HG02610 (cell line): ENCODE measurements at regions not wholly inside any gene's neighbourhood (a gene's known extent, or its start where the extent isn't known, plus 50 kb on each side); places are given as distances from the start of the nearest gene placed in this dataset.

Source experiments
- ATAC-seq: cut with Tn5 transposase; IDR thresholded peaks from one replicate; pipeline ENCODE4 v1.9.1; 2021; ENCODE audit warnings: mild to moderate bottlenecking, moderate library complexity; ENCODE audit not compliant: unreplicated experiment

DNA sequence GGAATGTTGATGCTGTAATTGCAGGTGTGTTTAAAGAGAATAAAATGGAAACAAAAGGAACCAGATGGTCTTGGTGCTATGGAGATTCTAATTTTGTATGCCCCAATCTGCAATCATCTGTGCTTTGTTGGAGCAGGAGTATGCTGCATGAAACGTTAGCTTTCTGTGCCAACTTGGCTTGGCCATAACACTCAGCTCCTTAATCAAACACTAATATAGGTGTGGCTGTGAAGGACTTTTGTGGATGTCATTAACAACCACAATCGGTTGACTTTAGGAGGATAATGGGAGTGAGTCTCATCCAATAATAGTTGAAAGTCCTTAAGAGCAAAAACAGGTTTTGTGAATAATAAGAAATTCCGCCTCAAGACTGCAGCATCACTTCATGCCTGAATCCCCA is 399.2 kb downstream of the NLGN4X start:
- no peak for ATAC-seq

DNA sequence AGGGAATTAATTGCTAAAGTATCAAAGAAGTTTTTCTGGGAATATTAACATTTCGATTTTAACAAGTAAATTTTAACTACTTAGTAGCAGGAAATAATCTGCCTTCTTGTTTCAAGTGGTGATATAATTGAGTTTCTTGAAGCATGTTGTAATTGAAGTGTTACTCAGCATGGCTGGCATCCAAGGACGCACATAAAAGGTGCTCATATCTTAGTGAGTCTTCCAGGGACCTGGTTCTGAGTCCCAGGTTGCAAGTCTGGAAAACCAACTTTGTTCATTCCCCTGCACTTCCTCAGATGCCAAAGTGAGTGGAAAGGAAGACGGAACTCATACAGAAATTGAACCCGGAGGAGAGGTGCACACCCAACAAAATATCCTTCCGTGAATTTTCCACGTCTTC is 399.6 kb downstream of the NLGN4X start:
- ATAC-seq, result no peak

DNA sequence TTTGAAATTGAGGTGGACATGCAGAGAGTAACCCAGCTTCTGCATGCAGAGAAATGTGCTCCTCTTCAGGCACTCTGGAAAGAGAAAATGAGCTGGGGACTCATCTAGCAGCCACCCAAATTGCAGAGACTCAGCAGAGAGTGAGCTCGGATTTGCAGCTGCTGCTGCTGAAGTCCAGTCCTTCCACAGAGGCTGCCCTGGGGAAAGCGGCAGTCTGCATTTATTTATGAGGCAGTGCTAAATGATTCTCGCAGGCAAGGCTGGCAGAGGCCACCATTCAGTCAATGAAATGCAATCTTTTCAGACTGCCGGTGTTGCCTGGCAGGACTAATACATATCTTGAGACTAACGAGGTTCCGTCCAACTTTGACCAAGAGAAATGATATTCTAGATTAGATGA is 404.8 kb downstream of the NLGN4X start:
- no peak for ATAC-seq

DNA sequence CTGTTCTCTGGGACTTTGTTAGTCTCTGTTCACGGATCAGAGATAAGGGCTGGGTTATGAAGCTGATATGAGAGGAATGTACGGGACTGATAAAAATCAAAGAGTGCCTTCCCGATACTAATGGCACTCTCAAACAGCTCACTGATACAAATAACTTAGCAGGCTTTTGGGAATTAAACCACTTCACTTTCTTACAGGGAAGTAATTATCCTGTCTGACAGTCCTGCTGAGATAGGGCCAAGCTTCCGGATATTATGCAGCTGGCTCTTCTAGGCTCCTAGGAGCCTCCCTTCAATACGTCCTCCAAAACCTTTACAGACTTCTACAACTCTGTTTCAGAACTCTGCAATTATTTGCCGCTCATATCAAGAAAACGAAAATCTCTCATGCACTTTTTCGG is 418.0 kb downstream of the NLGN4X start:
- ATAC-seq, result no peak

DNA sequence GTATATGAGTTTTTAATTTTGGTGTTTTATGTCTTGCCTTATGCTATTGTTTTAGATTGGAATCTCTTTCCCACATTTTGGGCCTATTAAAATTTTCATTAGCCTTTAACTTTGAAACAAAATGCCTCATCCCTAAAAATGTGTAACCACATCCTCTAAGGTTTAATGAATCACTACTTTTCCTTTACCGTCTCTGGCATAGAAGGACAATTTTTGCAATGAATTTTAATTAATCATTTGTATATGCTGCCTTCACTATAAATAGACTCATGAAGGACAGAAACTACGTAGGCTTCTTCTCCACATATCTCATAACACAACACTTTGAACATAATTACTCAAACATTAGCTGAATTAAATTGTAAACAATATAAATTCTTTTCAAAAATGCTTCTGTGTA is 421.5 kb downstream of the NLGN4X start:
- ATAC-seq, result no peak

DNA sequence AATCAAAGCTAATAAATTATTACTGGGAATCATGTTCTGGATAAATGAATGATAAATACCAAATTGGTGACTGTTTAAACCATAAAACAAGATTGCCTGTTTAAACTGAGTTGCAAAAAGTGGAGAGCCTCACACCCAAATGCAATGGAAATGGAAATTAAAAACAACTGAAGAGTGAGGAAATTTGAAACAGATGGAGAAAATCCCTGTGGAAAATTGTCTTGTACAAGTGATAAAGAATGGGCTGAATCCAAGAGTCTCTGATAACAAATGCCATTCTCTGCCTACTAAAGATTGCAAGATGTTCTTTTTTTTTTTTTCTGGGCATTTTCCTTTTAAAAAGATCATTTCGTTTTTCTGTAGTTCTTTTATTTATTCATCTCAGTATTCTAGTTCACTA is 426.3 kb downstream of the NLGN4X start:
- no peak for ATAC-seq

DNA sequence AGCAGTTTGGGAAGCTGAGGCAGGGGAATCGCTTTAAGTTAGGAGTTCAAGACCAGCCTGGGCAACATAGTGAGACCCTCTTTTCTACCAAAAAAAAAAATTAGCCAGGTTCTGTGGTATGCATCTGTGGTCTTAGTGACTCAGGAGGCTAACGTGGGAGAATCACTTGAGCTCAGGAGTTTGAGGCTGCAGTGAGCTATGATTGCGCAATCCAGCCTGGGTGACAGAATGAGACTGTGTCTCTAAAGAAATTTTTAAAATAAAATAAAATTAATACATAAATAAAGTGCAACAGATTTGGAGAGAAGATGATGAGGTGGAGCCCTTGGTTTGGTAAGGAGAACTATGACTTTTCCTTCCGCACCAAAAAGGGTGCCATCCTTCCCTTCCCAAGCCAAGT is 436.9 kb downstream of the NLGN4X start:
- ATAC-seq, result no peak

DNA sequence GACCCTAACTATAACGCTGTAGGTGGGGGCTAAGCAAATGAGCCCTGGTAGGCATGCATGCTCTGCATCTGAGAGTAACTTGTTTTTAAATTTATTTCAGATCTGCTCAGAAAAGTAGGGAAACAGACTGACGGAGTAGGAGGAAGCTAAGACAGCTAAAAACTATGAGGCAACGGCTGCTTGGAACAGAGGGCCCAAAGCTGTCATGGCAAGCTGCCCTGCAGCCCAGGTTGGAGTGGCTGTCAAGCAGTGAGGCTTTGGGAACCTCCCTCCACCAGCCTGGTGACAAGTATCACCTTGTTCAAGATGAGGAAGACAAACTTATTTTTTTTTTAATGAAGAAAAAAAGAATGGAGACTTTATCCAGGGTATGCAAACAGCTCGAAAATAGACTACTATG is 439.8 kb downstream of the NLGN4X start:
- ATAC-seq, result no peak

DNA sequence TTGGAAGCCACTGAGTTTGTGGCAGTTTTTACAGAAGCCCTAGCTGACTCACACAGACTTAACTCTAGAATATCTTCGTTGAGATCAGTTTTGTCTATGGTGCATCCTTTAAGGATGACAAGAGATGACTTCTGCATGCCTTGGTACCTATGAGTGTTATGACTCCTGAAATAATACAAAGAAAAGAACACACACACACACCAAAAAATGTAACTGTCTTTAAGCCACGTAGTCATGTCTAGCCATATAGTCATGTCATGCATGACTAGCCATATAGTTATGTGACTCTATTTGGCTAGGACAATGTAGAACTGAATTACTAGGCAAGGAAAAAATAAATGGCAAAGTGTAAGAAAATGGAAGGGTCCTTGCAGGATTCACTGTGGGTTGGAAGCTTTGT is 447.8 kb downstream of the NLGN4X start:
- no peak for ATAC-seq

DNA sequence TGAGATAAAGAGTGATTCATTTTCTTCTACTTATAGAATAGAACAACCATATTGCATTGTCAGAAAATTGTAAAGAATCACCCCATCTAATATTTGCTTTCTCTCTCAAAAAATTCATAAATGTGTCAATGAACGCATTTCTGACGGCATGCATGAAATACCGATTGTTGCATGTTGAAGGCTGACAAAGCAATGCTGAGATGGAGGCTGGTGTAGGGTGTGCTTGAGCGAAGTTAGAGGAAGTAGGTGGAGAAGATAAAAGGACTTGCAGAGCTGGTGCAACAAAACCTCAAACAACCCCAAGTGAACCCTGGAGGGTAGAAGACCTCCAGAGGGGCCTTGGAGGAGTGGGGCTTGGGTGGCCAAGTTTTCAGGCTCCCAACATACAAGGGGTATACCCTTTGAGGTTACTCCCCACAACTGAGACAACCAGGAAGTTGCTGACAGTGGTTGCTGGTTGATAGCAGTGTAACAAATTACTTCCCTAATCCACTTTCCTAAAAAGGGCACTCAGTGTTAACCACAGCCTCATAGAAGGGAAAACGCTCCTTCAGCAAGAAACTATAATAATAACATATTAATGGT is 452.7 kb downstream of the NLGN4X start:
- ATAC-seq, result no peak

DNA sequence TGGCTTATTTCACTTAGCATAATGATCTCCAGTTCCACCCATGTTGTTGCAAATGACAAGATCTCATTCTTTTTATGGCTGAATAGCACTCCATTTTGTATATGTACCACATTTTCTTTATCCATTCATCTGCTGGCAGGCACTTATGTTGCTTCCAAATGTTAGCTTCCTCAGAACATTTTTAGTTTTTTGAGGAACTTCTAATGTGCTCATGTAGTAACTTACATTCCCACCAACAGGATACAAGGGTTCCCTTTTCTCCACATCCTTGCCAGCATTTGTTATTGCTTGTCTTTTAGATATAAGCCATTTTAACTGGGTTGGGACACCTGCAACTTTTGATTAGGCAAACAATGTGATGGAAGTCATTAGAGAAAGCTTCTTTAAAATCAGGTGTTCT is 454.2 kb downstream of the NLGN4X start:
- no peak for ATAC-seq

DNA sequence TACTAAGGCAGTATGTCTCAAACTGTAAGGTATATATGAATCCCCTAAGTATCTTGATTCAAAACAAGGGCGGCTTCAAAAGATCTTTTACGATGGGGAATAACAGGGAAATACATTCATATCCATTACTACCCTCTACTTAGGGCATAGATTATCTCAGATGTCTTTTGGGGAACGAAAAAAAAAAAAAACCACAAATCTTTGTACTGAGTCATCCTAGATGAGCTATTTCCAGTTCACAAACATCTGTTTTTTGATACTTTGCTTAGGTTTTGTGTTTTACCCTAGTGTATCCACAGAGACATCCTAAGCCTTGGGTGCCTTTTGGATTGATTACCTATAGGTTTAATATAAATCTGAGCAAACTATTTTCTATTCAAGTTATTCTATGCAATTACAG is 457.2 kb downstream of the NLGN4X start:
- ATAC-seq, result no peak

DNA sequence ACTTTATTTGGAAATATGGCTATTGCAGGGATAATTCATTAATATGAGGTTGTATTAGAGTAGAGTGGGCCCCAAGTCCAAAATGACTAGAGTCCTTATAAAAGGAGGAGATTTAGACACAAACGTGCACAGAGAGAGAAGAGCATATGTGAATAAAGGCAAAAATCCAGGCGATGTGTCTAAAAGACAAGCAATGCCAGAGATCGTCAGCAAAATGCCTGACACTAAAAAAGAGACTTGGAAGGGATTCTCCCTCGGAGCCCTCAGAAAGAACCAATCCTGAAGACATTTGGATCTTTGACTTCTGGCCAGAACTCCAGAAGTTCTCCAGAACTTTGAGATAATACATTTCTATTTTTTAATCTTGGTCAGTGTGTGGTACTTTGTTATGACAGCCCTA is 472.1 kb downstream of the NLGN4X start:
- no peak for ATAC-seq

DNA sequence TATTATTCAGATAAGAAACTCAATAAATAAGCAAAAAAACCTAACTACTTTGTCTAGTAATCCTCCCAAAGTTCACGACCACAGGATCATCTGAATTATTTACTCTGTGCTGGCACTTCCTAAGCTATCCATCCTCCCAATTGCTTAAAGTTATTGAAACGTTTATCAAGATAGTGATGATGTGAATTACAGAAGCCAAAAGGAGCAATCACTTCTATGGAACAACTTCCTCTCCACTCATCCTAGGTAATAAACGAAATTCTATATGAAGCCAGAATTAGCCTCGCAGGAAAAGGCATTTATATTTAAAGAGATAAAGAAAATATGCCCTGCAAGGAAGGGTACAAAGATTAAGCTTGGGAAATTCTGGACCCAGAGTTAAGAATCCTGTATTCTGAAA is 475.4 kb downstream of the NLGN4X start:
- ATAC-seq, result no peak

DNA sequence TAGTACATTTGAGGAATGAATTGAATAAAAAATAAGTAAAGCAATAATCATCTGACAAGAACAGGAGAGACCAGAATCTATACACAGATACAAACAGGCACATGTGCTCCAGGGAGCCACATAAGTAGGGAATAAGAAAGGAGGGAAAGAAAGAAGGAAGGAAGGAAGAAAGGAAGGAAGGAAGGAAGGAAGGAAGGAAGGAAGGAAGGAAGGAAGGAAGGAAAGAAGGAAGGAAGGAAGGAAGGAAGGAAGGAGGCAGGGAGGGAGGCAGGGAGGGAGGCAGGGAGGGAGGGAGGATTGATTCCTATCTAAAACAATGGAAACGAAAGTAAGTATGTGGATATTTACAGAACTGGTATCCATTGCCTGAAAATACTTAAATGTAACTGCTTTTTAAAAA is 475.8 kb downstream of the NLGN4X start:
- no peak for ATAC-seq

DNA sequence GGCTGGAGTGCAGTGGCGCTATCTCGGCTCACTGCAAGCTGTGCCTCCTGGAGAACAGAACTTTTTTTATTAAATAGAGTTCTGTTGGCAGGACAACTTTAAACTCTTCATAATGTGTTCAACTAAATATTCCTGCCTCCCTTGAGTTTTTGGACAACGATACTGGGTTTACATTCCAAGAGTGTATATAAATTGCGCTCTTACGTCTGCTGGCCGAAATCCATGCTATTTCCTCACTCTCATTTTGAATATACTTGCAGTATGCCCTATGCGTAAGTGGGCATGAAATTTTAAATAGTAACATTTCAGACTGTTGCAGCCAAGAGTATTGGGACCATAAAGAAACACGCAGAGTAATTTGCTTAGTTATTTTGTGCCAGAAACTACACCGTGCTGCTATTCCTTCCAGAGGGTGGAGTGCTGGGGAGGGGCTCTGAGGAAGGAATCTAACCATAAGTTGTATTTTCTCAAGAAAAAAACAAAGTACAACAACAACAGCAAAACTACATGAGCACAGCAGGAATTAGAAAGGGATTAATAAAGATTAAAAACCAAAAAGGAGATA is 480.0 kb downstream of the NLGN4X start:
- no peak for ATAC-seq

DNA sequence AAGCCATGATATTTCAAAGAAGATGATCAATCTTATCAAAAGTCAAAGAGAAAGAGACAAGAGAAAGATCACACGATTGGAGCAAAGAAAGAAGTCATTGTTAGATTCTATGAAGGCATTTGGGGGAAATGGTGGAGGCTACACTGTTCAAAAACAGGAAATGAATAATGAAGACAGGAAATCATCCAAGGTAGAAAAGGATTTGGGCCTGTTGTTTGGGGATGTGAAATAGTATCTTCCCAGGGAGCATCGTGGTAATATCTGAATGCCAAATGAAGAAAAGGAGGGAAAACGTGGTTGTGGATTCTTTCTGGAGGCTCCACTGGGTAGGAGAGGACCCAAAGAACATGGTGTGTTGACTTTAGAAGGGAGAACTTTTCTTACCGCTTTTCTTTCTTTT is 482.4 kb downstream of the NLGN4X start:
- ATAC-seq, result no peak

DNA sequence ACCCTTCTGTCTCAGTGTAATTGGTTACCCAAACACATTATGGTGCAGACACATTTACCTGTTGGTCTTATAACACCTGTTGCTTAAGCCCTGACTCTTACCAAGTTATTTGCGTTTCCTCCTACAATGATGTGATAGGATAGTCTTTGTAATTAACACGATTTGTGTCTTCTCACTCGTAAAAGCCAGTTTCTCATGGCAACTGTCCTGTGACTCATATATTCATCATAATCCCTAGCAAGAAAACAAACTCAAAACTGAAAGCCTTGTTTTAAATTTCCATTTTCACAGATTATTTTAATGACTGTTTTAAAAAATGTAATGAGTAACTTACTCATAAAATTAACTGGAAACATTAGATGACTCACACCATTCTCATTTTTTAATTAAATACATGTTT is 495.2 kb downstream of the NLGN4X start:
- no peak for ATAC-seq

DNA sequence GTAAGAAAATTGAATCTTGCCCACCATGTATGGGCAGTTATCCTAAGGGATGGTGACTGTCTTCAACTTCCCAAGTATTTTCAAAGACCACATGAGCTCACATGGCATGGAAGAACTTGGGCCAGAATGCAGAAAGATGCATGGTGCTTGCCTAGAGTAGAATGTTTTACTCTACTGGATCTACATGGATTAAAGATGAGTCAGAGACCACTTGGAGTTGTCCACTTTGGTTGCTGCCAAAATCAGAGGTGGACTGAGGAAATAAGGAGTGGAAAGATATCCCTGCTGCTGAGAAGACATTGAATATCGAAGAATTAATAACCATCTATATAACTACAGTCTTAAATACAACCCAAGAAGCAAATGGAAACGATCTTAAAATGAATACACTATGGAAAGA is 498.1 kb downstream of the NLGN4X start:
- ATAC-seq, result no peak

DNA sequence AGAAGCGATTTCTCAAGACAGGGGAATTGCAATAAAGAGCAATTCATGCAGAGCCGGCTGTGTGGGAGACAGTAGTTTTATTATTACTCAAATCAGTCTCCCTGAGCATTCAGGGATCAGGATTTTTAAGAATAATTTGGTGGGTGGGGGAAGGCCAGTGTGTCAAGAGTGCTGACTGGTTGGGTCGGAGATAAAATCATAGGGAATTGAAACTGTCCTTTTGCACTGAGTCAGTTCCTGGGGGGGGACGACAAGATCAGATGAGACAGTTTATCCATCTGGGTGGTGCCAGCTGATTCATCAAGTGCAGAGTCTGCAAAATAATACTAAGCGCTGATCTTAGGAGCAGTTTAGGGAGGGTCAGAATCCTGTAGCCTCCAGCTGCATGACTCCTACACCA is 502.4 kb downstream of the NLGN4X start:
- ATAC-seq, result no peak

DNA sequence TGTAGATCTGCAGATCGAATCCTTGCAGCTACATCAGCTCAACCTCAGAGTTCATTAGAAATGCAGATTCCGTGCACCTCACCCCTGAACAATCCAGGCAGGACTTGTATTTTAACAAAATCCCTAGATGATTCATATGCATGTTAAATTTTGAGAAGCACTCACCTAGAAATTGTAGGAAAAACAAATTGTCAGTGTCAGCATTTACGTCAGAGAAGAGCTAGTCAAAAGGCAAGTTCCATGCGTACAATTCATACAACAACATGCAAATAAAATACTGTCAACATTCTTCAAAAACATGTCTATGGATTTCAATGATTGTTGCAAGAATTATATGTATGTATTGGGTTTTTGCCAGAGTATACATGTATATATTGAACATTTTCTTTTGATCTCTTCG is 504.5 kb downstream of the NLGN4X start:
- no peak for ATAC-seq

DNA sequence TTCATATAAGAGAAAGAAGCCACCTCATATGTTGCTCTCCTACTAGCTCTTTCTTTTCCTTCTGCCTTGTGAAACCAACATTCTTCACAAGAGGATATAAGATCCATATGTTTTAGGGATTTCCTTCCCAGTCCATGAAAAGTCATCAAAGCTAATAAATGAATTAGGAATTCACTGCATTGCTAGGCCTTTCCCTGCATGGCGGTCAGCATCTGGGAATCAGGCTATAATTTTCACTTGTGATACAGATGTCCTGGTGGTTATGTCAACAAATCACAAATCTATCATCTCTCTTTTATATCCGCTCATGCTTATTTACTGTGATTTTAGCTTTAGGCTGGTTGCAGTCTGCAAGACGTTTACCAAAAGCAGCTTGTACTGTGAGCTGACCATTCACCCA is 510.0 kb downstream of the NLGN4X start:
- ATAC-seq, result no peak

DNA sequence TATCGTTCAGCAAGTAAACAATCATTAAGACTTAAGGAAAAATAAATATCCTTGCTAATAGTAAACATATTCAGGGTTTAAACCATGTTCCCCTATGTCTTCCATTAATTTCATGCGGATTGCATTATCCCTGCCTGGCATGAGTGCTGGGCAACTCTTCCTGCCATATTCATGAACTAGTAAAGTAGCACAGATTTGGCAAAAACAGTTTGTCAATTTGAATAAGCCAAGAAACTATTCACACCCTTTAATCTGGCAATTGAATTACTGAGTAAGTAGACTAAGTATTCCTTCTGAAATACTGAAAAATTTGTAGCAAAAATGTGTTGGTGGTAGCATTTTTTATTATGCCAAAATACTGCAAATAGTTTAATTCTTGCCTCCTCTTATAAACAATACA is 512.0 kb downstream of the NLGN4X start:
- ATAC-seq, result no peak
